ENCODE measurements at regions not wholly inside any gene's neighbourhood (a gene's known extent, or its start where the extent isn't known, plus 50 kb on each side); places are given as distances from the start of the nearest gene placed in this dataset.

- 72% methylated on average over 6 of the region's 6 CpGs for WGBS
- Histone ChIP-seq H3K27me3 (replicated peaks; ENCODE audit: insufficient read depth) (no peaks in the 10 kb centered on the region), H3K4me1 (replicated peaks) (no peaks in the 10 kb centered on the region), H3K27ac (no peak overlapping the region), H3K36me3 (no peaks in the 10 kb centered on the region), H3K4me3 (no peak overlapping the region), H3K9me3 (no peaks in the 10 kb centered on the region)
- TF ChIP-seq CTCF (IDR thresholded peaks at IDR 0.05) (no peak), POLR2AphosphoS5 (IDR thresholded peaks at IDR 0.05) (no peak), POLR2A (IDR thresholded peaks at IDR 0.05) (no peak)
- intact Hi-C loops (cut with DNase I) = no loop called here
- no peak for DNase-seq (ENCODE audit: low spot score)
Measured at GRCh38 chr15:95883064-95883463, 447.4 kb upstream of the NR2F2 start.

GRCh38 chr15:95884276-95884675 is 446.2 kb upstream of the NR2F2 start:
- TF ChIP-seq POLR2A (IDR thresholded peaks at IDR 0.05) (no peak), CTCF (IDR thresholded peaks at IDR 0.05) (no peak), POLR2AphosphoS5 (IDR thresholded peaks at IDR 0.05) (no peak)
- no peaks in the 10 kb centered on the region for H3K9me3 ChIP-seq
- no peaks in the 10 kb centered on the region for H3K36me3 ChIP-seq
- H3K27ac ChIP-seq = no peak overlapping the region
- DNase-seq (ENCODE audit: low spot score) = no peak
- WGBS = 72% methylated on average over 5 of the region's 5 CpGs
- intact Hi-C loops (cut with DNase I) = no loop called here
- no peak overlapping the region for H3K4me3 ChIP-seq
- no peaks in the 10 kb centered on the region for H3K4me1 ChIP-seq (replicated peaks)
- no peaks in the 10 kb centered on the region for H3K27me3 ChIP-seq (replicated peaks; ENCODE audit: insufficient read depth)

- DNase-seq (ENCODE audit: low spot score) = no peak
- H3K4me1 ChIP-seq (replicated peaks) = no peaks in the 10 kb centered on the region
- H3K4me3 ChIP-seq = no peak overlapping the region
- H3K27me3 ChIP-seq (replicated peaks; ENCODE audit: insufficient read depth) = no peaks in the 10 kb centered on the region
- TF ChIP-seq POLR2AphosphoS5 (IDR thresholded peaks at IDR 0.05) (no peak), POLR2A (IDR thresholded peaks at IDR 0.05) (no peak), CTCF (IDR thresholded peaks at IDR 0.05) (no peak)
- no peaks in the 10 kb centered on the region for H3K36me3 ChIP-seq
- no peaks in the 10 kb centered on the region for H3K9me3 ChIP-seq
- H3K27ac ChIP-seq = no peak overlapping the region
- WGBS = 69% methylated on average over 7 of the region's 7 CpGs
- intact Hi-C loops (cut with DNase I) = no loop called here
Measured at GRCh38 chr15:95887666-95888390, 442.7 kb upstream of the NR2F2 start.

- Histone ChIP-seq H3K27ac (no peak overlapping the region), H3K4me3 (no peak overlapping the region), H3K36me3 (no peaks in the 10 kb centered on the region), H3K9me3 (no peaks in the 10 kb centered on the region), H3K4me1 (replicated peaks) (no peaks in the 10 kb centered on the region), H3K27me3 (replicated peaks; ENCODE audit: insufficient read depth) (no peaks in the 10 kb centered on the region)
- no peak for TF ChIP-seq POLR2AphosphoS5 (IDR thresholded peaks at IDR 0.05)
- no peak for TF ChIP-seq CTCF (IDR thresholded peaks at IDR 0.05)
- TF ChIP-seq POLR2A (IDR thresholded peaks at IDR 0.05) = no peak
- 81% methylated on average over 1 of the region's 1 CpG for WGBS
- intact Hi-C loops (cut with DNase I) = no loop called here
- no peak for DNase-seq (ENCODE audit: low spot score)
Measured at GRCh38 chr15:95888762-95889161, 441.7 kb upstream of the NR2F2 start.

GRCh38 chr15:95894407-95894956 is 436.0 kb upstream of the NR2F2 start:
- intact Hi-C loops (cut with DNase I) = no loop called here
- H3K27ac ChIP-seq = no peak overlapping the region
- H3K4me3 ChIP-seq = no peak overlapping the region
- WGBS = 10% methylated on average over 2 of the region's 2 CpGs
- no peaks in the 10 kb centered on the region for H3K4me1 ChIP-seq (replicated peaks)
- TF ChIP-seq POLR2A (IDR thresholded peaks at IDR 0.05) (no peak), POLR2AphosphoS5 (IDR thresholded peaks at IDR 0.05) (no peak), CTCF (IDR thresholded peaks at IDR 0.05) (no peak)
- DNase-seq (ENCODE audit: low spot score) = no peak
- H3K9me3 ChIP-seq = no peaks in the 10 kb centered on the region
- H3K36me3 ChIP-seq = no peaks in the 10 kb centered on the region
- no peaks in the 10 kb centered on the region for H3K27me3 ChIP-seq (replicated peaks; ENCODE audit: insufficient read depth)
